ENCODE measurements at regions not wholly inside any gene's neighbourhood (a gene's known extent, or its start where the extent isn't known, plus 50 kb on each side); places are given as distances from the start of the nearest gene placed in this dataset.

- no peak for TF ChIP-seq FOXP2 (optimal IDR thresholded peaks at IDR 0.05; ENCODE audit: control extremely low read depth, extremely low read length, insufficient read depth)
- TF ChIP-seq POLR2AphosphoS5 (IDR thresholded peaks at IDR 0.05; ENCODE audit: borderline replicate concordance, low read depth, low read length), result no peak
- no peak for TF ChIP-seq EZH2 (IDR thresholded peaks at IDR 0.05)
- H3K4me3 ChIP-seq, result no peak overlapping the region
- no peaks in the 10 kb centered on the region for H3K9me3 ChIP-seq (ENCODE audit: low read depth, low read length)
Observed at GRCh38 chr3:153903430-153903829, 217.8 kb upstream of the ARHGEF26 start.

GRCh38 chr3:153906366-153906765 is 214.8 kb upstream of the ARHGEF26 start:
- TF ChIP-seq FOXP2 (optimal IDR thresholded peaks at IDR 0.05; ENCODE audit: control extremely low read depth, extremely low read length, insufficient read depth), result no peak
- TF ChIP-seq POLR2AphosphoS5 (IDR thresholded peaks at IDR 0.05; ENCODE audit: borderline replicate concordance, low read depth, low read length), result no peak
- TF ChIP-seq EZH2 (IDR thresholded peaks at IDR 0.05), result no peak
- no peak overlapping the region for H3K9ac ChIP-seq (ENCODE audit: insufficient read length)

More at GRCh38 chr3:153903430-153903829, 217.8 kb upstream of the ARHGEF26 start:
- DNase-seq (ENCODE audit: low read depth, low spot score), result no peak
- no peaks in the 10 kb centered on the region for H3K36me3 ChIP-seq (ENCODE audit: insufficient read depth, low read length)
- H3K9ac ChIP-seq (ENCODE audit: insufficient read length), result no peak overlapping the region
- no peak overlapping the region for H3K27ac ChIP-seq

GRCh38 chr3:153910387-153910786 is 210.8 kb upstream of the ARHGEF26 start:
- H3K4me3 ChIP-seq, result no peak overlapping the region
- no peak overlapping the region for H3K9ac ChIP-seq (ENCODE audit: insufficient read length)
- DNase-seq (ENCODE audit: low read depth, low spot score), result no peak
- H3K27ac ChIP-seq, result no peak overlapping the region
- TF ChIP-seq EZH2 (IDR thresholded peaks at IDR 0.05) (no peak), FOXP2 (optimal IDR thresholded peaks at IDR 0.05; ENCODE audit: control extremely low read depth, extremely low read length, insufficient read depth) (no peak), POLR2AphosphoS5 (IDR thresholded peaks at IDR 0.05; ENCODE audit: borderline replicate concordance, low read depth, low read length) (no peak)
- H3K9me3 ChIP-seq (ENCODE audit: low read depth, low read length), result no peaks in the 10 kb centered on the region
- no peaks in the 10 kb centered on the region for H3K36me3 ChIP-seq (ENCODE audit: insufficient read depth, low read length)

More at GRCh38 chr3:153906366-153906765, 214.8 kb upstream of the ARHGEF26 start:
- no peak overlapping the region for H3K4me3 ChIP-seq
- H3K36me3 ChIP-seq (ENCODE audit: insufficient read depth, low read length), result no peaks in the 10 kb centered on the region
- no peaks in the 10 kb centered on the region for H3K9me3 ChIP-seq (ENCODE audit: low read depth, low read length)
- H3K27ac ChIP-seq, result no peak overlapping the region
- DNase-seq (ENCODE audit: low read depth, low spot score), result no peak

GRCh38 chr3:153911116-153911515 is 210.1 kb upstream of the ARHGEF26 start:
- DNase-seq (ENCODE audit: low read depth, low spot score), result no peak
- H3K36me3 ChIP-seq (ENCODE audit: insufficient read depth, low read length), result no peaks in the 10 kb centered on the region
- no peak for TF ChIP-seq FOXP2 (optimal IDR thresholded peaks at IDR 0.05; ENCODE audit: control extremely low read depth, extremely low read length, insufficient read depth)
- no peak for TF ChIP-seq POLR2AphosphoS5 (IDR thresholded peaks at IDR 0.05; ENCODE audit: borderline replicate concordance, low read depth, low read length)
- no peak for TF ChIP-seq EZH2 (IDR thresholded peaks at IDR 0.05)
- no peaks in the 10 kb centered on the region for H3K9me3 ChIP-seq (ENCODE audit: low read depth, low read length)
- H3K9ac ChIP-seq (ENCODE audit: insufficient read length), result no peak overlapping the region
- no peak overlapping the region for H3K27ac ChIP-seq
- H3K4me3 ChIP-seq, result no peak overlapping the region

- no peak for DNase-seq (ENCODE audit: low read depth, low spot score)
- Histone ChIP-seq H3K9ac (ENCODE audit: insufficient read length) (no peak overlapping the region), H3K9me3 (ENCODE audit: low read depth, low read length) (no peaks in the 10 kb centered on the region), H3K27ac (no peak overlapping the region), H3K36me3 (ENCODE audit: insufficient read depth, low read length) (no peaks in the 10 kb centered on the region), H3K4me3 (no peak overlapping the region)
- TF ChIP-seq POLR2AphosphoS5 (IDR thresholded peaks at IDR 0.05; ENCODE audit: borderline replicate concordance, low read depth, low read length) (no peak), FOXP2 (optimal IDR thresholded peaks at IDR 0.05; ENCODE audit: control extremely low read depth, extremely low read length, insufficient read depth) (no peak), EZH2 (IDR thresholded peaks at IDR 0.05) (no peak)
Observed at GRCh38 chr3:153919773-153920172, 201.4 kb upstream of the ARHGEF26 start.

- Histone ChIP-seq H3K27ac (no peak overlapping the region), H3K36me3 (ENCODE audit: insufficient read depth, low read length) (no peaks in the 10 kb centered on the region), H3K4me3 (no peak overlapping the region), H3K9me3 (ENCODE audit: low read depth, low read length) (no peaks in the 10 kb centered on the region), H3K9ac (ENCODE audit: insufficient read length) (no peak overlapping the region)
- DNase-seq (ENCODE audit: low read depth, low spot score), result no peak
- TF ChIP-seq EZH2 (IDR thresholded peaks at IDR 0.05), result no peak
- no peak for TF ChIP-seq FOXP2 (optimal IDR thresholded peaks at IDR 0.05; ENCODE audit: control extremely low read depth, extremely low read length, insufficient read depth)
- TF ChIP-seq POLR2AphosphoS5 (IDR thresholded peaks at IDR 0.05; ENCODE audit: borderline replicate concordance, low read depth, low read length), result no peak
Observed at GRCh38 chr3:153921826-153922225, 199.4 kb upstream of the ARHGEF26 start.

GRCh38 chr3:153925841-153926514 is 195.2 kb upstream of the ARHGEF26 start:
- TF ChIP-seq EZH2 (IDR thresholded peaks at IDR 0.05) (no peak), POLR2AphosphoS5 (IDR thresholded peaks at IDR 0.05; ENCODE audit: borderline replicate concordance, low read depth, low read length) (no peak; the same call in 1 of the 2 replicates), FOXP2 (optimal IDR thresholded peaks at IDR 0.05; ENCODE audit: control extremely low read depth, extremely low read length, insufficient read depth) (no peak)
- no peak for DNase-seq (ENCODE audit: low read depth, low spot score)
- H3K4me3 ChIP-seq, result no peak overlapping the region
- H3K9ac ChIP-seq (ENCODE audit: insufficient read length), result no peak overlapping the region
- H3K36me3 ChIP-seq (ENCODE audit: insufficient read depth, low read length), result no peaks in the 10 kb centered on the region
- H3K27ac ChIP-seq, result peak overlapping the region; percentile 30; the same call in 1 of the 2 replicates
- H3K9me3 ChIP-seq (ENCODE audit: low read depth, low read length), result no peaks in the 10 kb centered on the region

GRCh38 chr3:153927107-153927506 is 194.1 kb upstream of the ARHGEF26 start:
- Histone ChIP-seq H3K36me3 (ENCODE audit: insufficient read depth, low read length) (no peaks in the 10 kb centered on the region), H3K9ac (ENCODE audit: insufficient read length) (no peak overlapping the region), H3K9me3 (ENCODE audit: low read depth, low read length) (no peaks in the 10 kb centered on the region), H3K4me3 (no peak overlapping the region), H3K27ac (no peak overlapping the region)
- DNase-seq (ENCODE audit: low read depth, low spot score), result peak; percentile 12
- no peak for TF ChIP-seq EZH2 (IDR thresholded peaks at IDR 0.05)
- no peak for TF ChIP-seq POLR2AphosphoS5 (IDR thresholded peaks at IDR 0.05; ENCODE audit: borderline replicate concordance, low read depth, low read length)
- no peak for TF ChIP-seq FOXP2 (optimal IDR thresholded peaks at IDR 0.05; ENCODE audit: control extremely low read depth, extremely low read length, insufficient read depth)

Measured in SK-N-MC (cell line).